WTC11 (cell line): ENCODE measurements at regions not wholly inside any gene's neighbourhood (a gene's known extent, or its start where the extent isn't known, plus 50 kb on each side); places are given as distances from the start of the nearest gene placed in this dataset.

Source experiments
- CTCF ChIP-seq: fragments of 200-600 bp; IDR thresholded peaks from 2 replicates; pipeline ENCODE4 v1.8.0; 2022; ENCODE audit warnings: antibody characterized with exemption
- FOXP1 ChIP-seq: sonication (generic); formaldehyde crosslinking; IDR thresholded peaks from 2 replicates; pipeline ENCODE4 v1.8.0; 2022; ENCODE audit warnings: missing genetic modification reagents, mild to moderate bottlenecking, moderate library complexity, borderline replicate concordance
- IRF2 ChIP-seq: sonication (generic); formaldehyde crosslinking; IDR thresholded peaks from 2 replicates; pipeline ENCODE4 v1.8.0; 2022; ENCODE audit warnings: low read depth, missing genetic modification reagents, borderline replicate concordance
- MLX ChIP-seq: sonication (generic); formaldehyde crosslinking; IDR thresholded peaks from 2 replicates; pipeline ENCODE4 v1.8.1; 2023; ENCODE audit warnings: mild to moderate bottlenecking, missing genetic modification reagents, moderate library complexity
- NFYB ChIP-seq: sonication (generic); formaldehyde crosslinking; conservative IDR thresholded peaks from 2 replicates; pipeline ENCODE4 v1.8.0; 2022; ENCODE audit warnings: low read depth, missing genetic modification reagents
- PREB ChIP-seq: sonication (generic); formaldehyde crosslinking; IDR thresholded peaks from 2 replicates; pipeline ENCODE4 v1.8.1; 2022; ENCODE audit warnings: mild to moderate bottlenecking, missing genetic modification reagents, moderate library complexity, borderline replicate concordance
- RORB ChIP-seq: fragments of 250-450 bp; sonication (Bioruptor Pico); IDR thresholded peaks from 2 replicates; pipeline ENCODE4 v1.9.0; 2021; ENCODE audit warnings: mild to moderate bottlenecking
- SMAD3 ChIP-seq: sonication (generic); formaldehyde crosslinking; IDR thresholded peaks from 2 replicates; pipeline ENCODE4 v1.8.0; 2022; ENCODE audit warnings: missing genetic modification reagents, mild to moderate bottlenecking, borderline replicate concordance
- ZBTB21 ChIP-seq: sonication (generic); formaldehyde crosslinking; IDR thresholded peaks from 2 replicates; pipeline ENCODE4 v1.8.1; 2023; ENCODE audit warnings: mild to moderate bottlenecking, missing genetic modification reagents, borderline replicate concordance
- ZNF281 ChIP-seq: sonication (generic); formaldehyde crosslinking; IDR thresholded peaks from 2 replicates; pipeline ENCODE4 v1.8.0; 2023; ENCODE audit warnings: mild to moderate bottlenecking, missing genetic modification reagents

GRCh38 chr13:34002141-34002540 lies 184.2 kb downstream of the RFC3 start:
- TF ChIP-seq CTCF = no peak
- no peak for TF ChIP-seq PREB (CRISPR knock-in tag)
- no peak for TF ChIP-seq NFYB (CRISPR knock-in tag)
- TF ChIP-seq RORB (CRISPR knock-in tag) = no peak
- TF ChIP-seq ZBTB21 (CRISPR knock-in tag) = no peak
- no peak for TF ChIP-seq IRF2 (CRISPR knock-in tag)
- no peak for TF ChIP-seq MLX
- TF ChIP-seq SMAD3 (CRISPR knock-in tag) = no peak
- no peak for TF ChIP-seq ZNF281
- TF ChIP-seq FOXP1 (CRISPR knock-in tag) = no peak
